ENCODE measurements at regions not wholly inside any gene's neighbourhood (a gene's known extent, or its start where the extent isn't known, plus 50 kb on each side); places are given as distances from the start of the nearest gene placed in this dataset.

- TF ChIP-seq, protein P1, sequence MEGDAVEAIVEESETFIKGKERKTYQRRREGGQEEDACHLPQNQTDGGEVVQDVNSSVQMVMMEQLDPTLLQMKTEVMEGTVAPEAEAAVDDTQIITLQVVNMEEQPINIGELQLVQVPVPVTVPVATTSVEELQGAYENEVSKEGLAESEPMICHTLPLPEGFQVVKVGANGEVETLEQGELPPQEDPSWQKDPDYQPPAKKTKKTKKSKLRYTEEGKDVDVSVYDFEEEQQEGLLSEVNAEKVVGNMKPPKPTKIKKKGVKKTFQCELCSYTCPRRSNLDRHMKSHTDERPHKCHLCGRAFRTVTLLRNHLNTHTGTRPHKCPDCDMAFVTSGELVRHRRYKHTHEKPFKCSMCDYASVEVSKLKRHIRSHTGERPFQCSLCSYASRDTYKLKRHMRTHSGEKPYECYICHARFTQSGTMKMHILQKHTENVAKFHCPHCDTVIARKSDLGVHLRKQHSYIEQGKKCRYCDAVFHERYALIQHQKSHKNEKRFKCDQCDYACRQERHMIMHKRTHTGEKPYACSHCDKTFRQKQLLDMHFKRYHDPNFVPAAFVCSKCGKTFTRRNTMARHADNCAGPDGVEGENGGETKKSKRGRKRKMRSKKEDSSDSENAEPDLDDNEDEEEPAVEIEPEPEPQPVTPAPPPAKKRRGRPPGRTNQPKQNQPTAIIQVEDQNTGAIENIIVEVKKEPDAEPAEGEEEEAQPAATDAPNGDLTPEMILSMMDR (IDR thresholded peaks at IDR 0.05), result no peak
- no peak for TF ChIP-seq POLR2A (IDR thresholded peaks at IDR 0.05)
These were observed 1745.6 kb upstream of the PCDH20 start for GRCh38 chr13:63161219-63161618.
